Right lobe of liver (tissue), 6 donors: ENCODE measurements at regions not wholly inside any gene's neighbourhood (a gene's known extent, or its start where the extent isn't known, plus 50 kb on each side); places are given as distances from the start of the nearest gene placed in this dataset.
"Not testable (repeated sequence)": the region's sequence is repeated elsewhere in the genome, so short reads cannot be mapped to it uniquely, and the experiment has no call there.

ENCODE experiments used
- ATAC-seq, 4 donors: fragments of 200-7000 bp; cut with Tn5 transposase; one replicate each; pipeline ENCODE4 v1.9.1; 2020; ENCODE audit warnings: mild to moderate bottlenecking in 4 of 4, moderate library complexity in 4 of 4
- DNase-seq, 3 donors: peaks; one replicate each; pipeline ENCODE4 v3.0.0-alpha.2; 2020
- H3K27ac ChIP-seq, 3 donors: fragments of 200-600 bp; one replicate each; pipeline ENCODE4 v1.8.0; 2022
- H3K27me3 ChIP-seq, 2 donors: fragments of 200-600 bp; one replicate each; pipeline ENCODE4 v1.8.0; 2022
- H3K36me3 ChIP-seq, 4 donors: fragments of 200-600 bp; sonication (generic) in 1 of 4; one replicate each; pipeline versions ENCODE4 v1.5.1 to v1.8.0; 2017 to 2022; ENCODE audit warnings: control low read depth in 1 of 4
- H3K4me1 ChIP-seq, 4 donors: fragments of 200-600 bp; sonication (generic) in 1 of 4; one replicate each; pipeline versions ENCODE4 v1.5.1 to v1.8.0; 2017 to 2022; ENCODE audit warnings: control low read depth in 1 of 4
- H3K4me3 ChIP-seq, 3 donors: fragments of 200-600 bp; one replicate each; pipeline ENCODE4 v1.8.0; 2022
- H3K9me3 ChIP-seq, 4 donors: fragments of 200-600 bp; sonication (generic) in 1 of 4; one replicate each; pipeline versions ENCODE4 v1.5.1 to v1.8.0; 2017 to 2022; ENCODE audit warnings: control low read depth in 1 of 4
- POLR2A ChIP-seq: fragments of 450-650 bp; IDR thresholded peaks from one replicate; pipeline ENCODE4 v1.6.1; 2017; ENCODE audit warnings: antibody characterized with exemption, mild to moderate bottlenecking
- WGBS: methylation state at CpG from one replicate; pipeline ENCODE4 v1.1.6; 2018; ENCODE audit warnings: low coverage, low lambda C conversion rate; ENCODE audit not compliant: insufficient coverage; ENCODE audit errors: missing lambda C conversion rate; 5-methylcytosine and 5-hydroxymethylcytosine counted together
- intact Hi-C, 2 donors: fragments of 100-400 bp; cut with DNase I; formaldehyde crosslinking; loops; one replicate each; pipeline versions ENCODE4 v1.11.2 to v1.14.1; 2022
- TF ChIP-seq, protein P1 (sequence below), 4 donors: fragments of 200-600 bp in 3 of 4; fragments of 450-650 bp in 1 of 4; IDR thresholded peaks; one replicate each; pipeline versions ENCODE4 v1.5.1 to v1.8.0; 2016 to 2022; ENCODE audit warnings: antibody characterized with exemption in 4 of 4, mild to moderate bottlenecking in 2 of 4
- donor health status: DM: no; HTN: yes; CAD: no.
- donor health status: DM: no; HTN: no; CAD: no.
- donor health status: DM: no; HTN: no; CAD: no.
- donor health status: DM: no; HTN: yes; CAD: no.
- donor health status: DM: no; HTN: yes; CAD: no.

DNA sequence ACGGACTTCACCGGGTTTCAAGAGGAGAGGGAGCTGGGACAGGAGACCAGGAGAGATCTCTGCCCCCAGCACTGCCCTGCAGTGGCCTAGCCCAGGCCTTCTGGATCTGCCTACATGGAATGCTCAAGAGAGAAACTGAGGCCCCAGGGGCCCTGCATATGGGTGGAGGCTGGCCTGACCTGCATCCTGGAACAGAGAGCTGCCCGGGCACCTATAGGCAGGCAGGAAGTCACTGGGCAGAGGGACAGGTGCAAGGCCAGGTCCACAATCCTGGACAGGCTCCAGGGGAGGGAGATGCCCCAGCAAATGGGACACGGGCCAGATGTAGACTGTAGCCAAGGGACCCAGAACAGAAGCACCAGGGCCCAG is 98.5 kb upstream of the RUFY1 start:
- WGBS = no CpG with 5 or more reads among the region's 4 CpGs
- DNase-seq (no peak), ATAC-seq (no peak)
- Histone ChIP-seq H3K4me3 (no peak overlapping the region), H3K27me3 (no peaks in the 10 kb centered on the region), H3K36me3 (no peaks in the 10 kb centered on the region), H3K27ac (no peak overlapping the region), H3K4me1 (no peaks in the 10 kb centered on the region), H3K9me3 (no peaks in the 10 kb centered on the region)
- intact Hi-C loops = no loop called here
- TF ChIP-seq, protein P1, sequence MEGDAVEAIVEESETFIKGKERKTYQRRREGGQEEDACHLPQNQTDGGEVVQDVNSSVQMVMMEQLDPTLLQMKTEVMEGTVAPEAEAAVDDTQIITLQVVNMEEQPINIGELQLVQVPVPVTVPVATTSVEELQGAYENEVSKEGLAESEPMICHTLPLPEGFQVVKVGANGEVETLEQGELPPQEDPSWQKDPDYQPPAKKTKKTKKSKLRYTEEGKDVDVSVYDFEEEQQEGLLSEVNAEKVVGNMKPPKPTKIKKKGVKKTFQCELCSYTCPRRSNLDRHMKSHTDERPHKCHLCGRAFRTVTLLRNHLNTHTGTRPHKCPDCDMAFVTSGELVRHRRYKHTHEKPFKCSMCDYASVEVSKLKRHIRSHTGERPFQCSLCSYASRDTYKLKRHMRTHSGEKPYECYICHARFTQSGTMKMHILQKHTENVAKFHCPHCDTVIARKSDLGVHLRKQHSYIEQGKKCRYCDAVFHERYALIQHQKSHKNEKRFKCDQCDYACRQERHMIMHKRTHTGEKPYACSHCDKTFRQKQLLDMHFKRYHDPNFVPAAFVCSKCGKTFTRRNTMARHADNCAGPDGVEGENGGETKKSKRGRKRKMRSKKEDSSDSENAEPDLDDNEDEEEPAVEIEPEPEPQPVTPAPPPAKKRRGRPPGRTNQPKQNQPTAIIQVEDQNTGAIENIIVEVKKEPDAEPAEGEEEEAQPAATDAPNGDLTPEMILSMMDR (IDR thresholded peaks at IDR 0.05) = no peak
- no peak for TF ChIP-seq POLR2A

DNA sequence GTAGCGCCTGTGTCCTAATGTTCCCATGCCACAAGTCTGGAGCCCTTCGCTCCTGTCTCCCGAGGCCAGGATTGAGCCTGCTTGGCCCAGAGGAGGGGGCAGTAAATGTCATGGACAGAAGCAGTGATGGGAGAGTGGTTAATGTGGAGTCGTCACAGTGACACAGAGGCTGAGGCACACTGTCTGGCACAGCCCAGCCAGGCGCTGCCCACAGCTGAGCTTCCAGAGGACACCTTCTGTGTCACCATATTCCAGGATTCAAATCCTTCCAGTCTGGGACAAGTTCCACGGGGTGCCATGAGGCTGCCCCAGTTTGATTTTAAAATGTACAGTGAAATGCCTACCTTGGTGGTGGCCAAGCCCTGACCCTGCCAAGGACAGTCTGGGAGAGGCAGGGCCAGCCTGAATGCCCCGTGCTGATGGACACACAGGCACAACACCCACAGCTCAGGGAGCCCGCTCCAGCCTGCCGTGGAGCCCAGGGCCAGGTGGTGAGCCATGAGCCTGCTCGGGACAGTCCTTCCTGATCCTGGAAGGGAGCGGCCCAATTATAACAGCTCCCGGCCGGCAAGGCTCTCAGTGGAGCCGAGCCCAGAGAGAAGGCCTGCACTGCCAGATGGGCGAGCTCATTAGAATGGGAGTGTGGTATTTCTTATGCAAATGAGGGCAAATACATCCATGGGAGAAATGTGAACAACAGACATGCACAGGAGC is 99.1 kb upstream of the RUFY1 start:
- TF ChIP-seq, protein P1 (IDR thresholded peaks at IDR 0.05) = no peak
- no peak for TF ChIP-seq POLR2A
- no peaks in the 10 kb centered on the region for H3K4me1 ChIP-seq
- intact Hi-C loops = no loop called here
- ATAC-seq (no peak), DNase-seq (no peak)
- H3K9me3 ChIP-seq = no peaks in the 10 kb centered on the region
- WGBS = no CpG with 5 or more reads among the region's 15 CpGs
- H3K4me3 ChIP-seq = no peak overlapping the region
- no peaks in the 10 kb centered on the region for H3K27me3 ChIP-seq
- no peak overlapping the region for H3K27ac ChIP-seq
- no peaks in the 10 kb centered on the region for H3K36me3 ChIP-seq

DNA sequence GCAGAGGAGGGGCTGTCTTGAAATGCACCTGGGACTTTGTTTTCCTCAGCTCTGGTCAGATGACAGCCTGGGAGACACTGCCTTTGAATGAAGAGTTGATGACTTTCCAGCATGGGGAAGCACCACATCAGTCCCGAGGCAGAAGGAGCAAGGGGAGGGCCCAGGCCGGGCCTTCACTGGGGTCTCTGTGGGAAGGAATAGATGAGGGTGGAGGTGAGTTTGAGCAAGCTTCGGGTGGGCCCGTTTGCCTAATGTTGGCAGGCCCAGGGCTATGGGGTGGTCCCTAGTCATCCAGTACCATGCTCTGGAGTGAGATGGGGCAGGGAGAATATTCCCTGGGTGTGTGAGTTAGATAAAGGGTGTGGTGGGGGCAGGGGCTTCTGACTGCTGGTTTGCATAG is 100.4 kb upstream of the RUFY1 start:
- H3K4me1 ChIP-seq, ATAC-seq, H3K27me3 ChIP-seq, H3K27ac ChIP-seq, intact Hi-C loops, H3K9me3 ChIP-seq, DNase-seq, H3K36me3 ChIP-seq, H3K4me3 ChIP-seq: not testable (repeated sequence)
- WGBS = 40% methylated on average over 1 of the region's 4 CpGs

DNA sequence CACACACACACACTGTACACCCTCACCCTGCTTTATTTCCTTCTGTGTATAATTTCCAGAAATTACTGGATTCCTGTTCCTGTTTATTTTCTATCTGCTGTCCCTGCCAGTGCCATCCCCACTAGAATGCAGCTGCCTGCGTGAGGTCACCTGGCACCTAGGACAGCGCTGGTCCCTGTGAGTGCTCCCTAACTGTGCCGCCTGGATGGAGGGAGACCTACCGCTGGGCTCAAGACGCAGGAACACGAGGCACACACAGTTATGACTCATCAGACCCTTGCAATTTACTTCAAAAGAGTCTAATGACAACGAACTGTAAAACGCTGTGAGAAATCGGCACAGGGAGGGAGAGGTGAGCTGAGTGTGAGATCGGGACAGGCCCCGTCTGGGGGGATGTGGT is 102.1 kb upstream of the RUFY1 start:
- DNase-seq, H3K4me1 ChIP-seq, H3K36me3 ChIP-seq, H3K4me3 ChIP-seq, H3K9me3 ChIP-seq, H3K27me3 ChIP-seq, intact Hi-C loops, ATAC-seq, H3K27ac ChIP-seq: not testable (repeated sequence)
- WGBS = no CpG with 5 or more reads among the region's 11 CpGs

DNA sequence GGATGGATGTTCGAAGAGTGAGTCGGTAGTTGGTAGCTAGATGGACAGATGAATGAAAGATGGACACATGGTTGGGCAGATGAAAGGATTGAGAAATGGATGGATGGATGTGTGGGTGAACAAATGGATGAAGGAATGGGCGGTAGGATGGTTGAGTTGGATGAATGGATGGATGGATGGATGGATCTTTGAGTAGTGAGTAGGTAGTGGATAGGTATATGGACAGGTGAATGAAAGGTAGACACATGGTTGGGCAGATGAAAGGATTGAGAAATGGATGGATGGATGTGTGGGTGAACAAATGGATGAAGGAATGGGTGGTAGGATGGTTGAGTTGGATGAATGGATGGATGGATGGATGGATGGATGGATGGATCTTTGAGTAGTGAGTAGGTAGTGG is 97.0 kb upstream of the ADAMTS2 start:
- H3K36me3 ChIP-seq, H3K4me1 ChIP-seq, H3K27me3 ChIP-seq, ATAC-seq, intact Hi-C loops, DNase-seq, H3K27ac ChIP-seq, H3K4me3 ChIP-seq, H3K9me3 ChIP-seq: not testable (repeated sequence)
- WGBS = 91% methylated on average over 3 of the region's 3 CpGs

DNA sequence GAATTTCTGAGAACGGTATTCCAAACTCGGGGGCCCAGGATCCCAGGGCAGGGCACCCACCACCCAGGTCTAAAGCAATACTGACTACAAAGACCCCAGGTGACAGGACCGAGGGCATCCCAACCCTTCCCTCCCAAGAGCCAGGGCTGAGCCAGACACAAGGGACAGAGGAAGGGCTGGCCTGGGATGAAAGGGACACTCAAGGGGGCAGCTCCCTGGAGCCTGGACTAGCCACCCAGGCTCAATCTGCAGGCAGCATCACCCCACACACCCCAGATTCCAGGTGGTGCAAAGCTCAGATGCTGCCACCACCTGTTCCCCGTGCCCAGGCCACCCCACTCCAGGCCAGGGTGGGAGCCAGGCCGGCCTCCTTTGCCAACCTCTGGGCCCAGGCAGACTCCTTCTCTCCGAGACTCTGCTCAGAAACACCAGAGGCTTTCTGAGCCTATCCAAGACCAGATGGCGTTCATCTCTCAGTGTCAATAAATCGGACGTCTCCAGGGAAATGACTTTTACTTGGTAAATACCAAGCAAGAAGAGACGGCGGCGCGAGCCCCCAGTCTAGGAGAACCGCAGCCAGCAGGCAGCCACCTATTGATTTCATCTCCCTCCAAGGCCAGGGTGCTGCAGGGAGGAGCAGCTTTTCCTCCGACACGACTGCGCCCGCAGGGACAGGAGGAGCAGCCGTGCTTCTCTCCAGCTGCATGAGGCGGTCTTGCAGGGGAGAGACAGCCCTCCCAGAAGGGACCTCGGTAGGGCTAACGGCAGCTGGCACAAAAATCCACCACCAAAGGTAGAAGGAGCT is 94.1 kb upstream of the ADAMTS2 start:
- ATAC-seq (no peak), DNase-seq (peak in 1 of 3 donors; percentile 36)
- intact Hi-C loops = no loop called here
- WGBS = 81% methylated on average over 10 of the region's 22 CpGs
- no peak for TF ChIP-seq POLR2A
- TF ChIP-seq, protein P1 (IDR thresholded peaks at IDR 0.05) = no peak
- Histone ChIP-seq H3K9me3 (no peaks in the 10 kb centered on the region), H3K4me1 (no peaks in the 10 kb centered on the region), H3K27me3 (no peaks in the 10 kb centered on the region), H3K27ac (no peak overlapping the region), H3K36me3 (no peaks in the 10 kb centered on the region), H3K4me3 (no peak overlapping the region)
